ENCODE measurements at regions not wholly inside any gene's neighbourhood (a gene's known extent, or its start where the extent isn't known, plus 50 kb on each side); places are given as distances from the start of the nearest gene placed in this dataset.

GRCh38 chr2:136452528-136452927 lies 312.8 kb upstream of the THSD7B start:
- Histone ChIP-seq H3K9me3 (ENCODE audit: control insufficient read depth, low read depth, low read length) (no peaks in the 10 kb centered on the region), H3K27ac (ENCODE audit: control insufficient read depth, insufficient read depth, low read length) (no peak overlapping the region), H3K79me2 (ENCODE audit: control insufficient read depth, insufficient read depth, low read length) (no peaks in the 10 kb centered on the region), H3K4me3 (ENCODE audit: control insufficient read depth in 2 of 3, extremely low read depth in 1 of 3, insufficient read depth in 2 of 3, low read depth in 1 of 3, low read length in 3 of 3) (no peak overlapping the region), H3K4me2 (ENCODE audit: control insufficient read depth, extremely low read depth, insufficient read depth, low read depth, low read length) (no peak overlapping the region), H4K20me1 (ENCODE audit: control insufficient read depth, extremely low read depth, insufficient read depth, low read length) (no peaks in the 10 kb centered on the region), H3K9ac (ENCODE audit: control insufficient read depth, extremely low read depth, insufficient read depth, low read length) (no peak overlapping the region), H3K36me3 (ENCODE audit: control insufficient read depth in 2 of 2, extremely low read depth in 1 of 2, insufficient read depth in 2 of 2, low read length in 2 of 2) (no peaks in the 10 kb centered on the region), H3K27me3 (ENCODE audit: control insufficient read depth, extremely low read depth, insufficient read depth, low read length) (no peaks in the 10 kb centered on the region), H3K4me1 (ENCODE audit: control insufficient read depth, extremely low read depth, insufficient read depth, low read length) (no peaks in the 10 kb centered on the region), H3K9me1 (ENCODE audit: control insufficient read depth, extremely low read depth, insufficient read depth, low read length) (no peaks in the 10 kb centered on the region), H2AFZ (ENCODE audit: control insufficient read depth, low read length) (no peak overlapping the region)
- DNase-seq (ENCODE audit: low read depth, low spot score) (no peak), FAIRE-seq (no peak)
- TF ChIP-seq CTCF (optimal IDR thresholded peaks at IDR 0.05 in 1 of 3, IDR thresholded peaks at IDR 0.05 in 1 of 3, conservative IDR thresholded peaks at IDR 0.05 in 1 of 3; ENCODE audit: extremely low read depth in 1 of 3, insufficient read depth in 2 of 3, low read length in 3 of 3) (no peak), EZH2 (IDR thresholded peaks at IDR 0.05; ENCODE audit: low read length) (no peak)
- dilution Hi-C loops (cut with MboI; ENCODE audit: extremely low pct_ligation_motif_present, low sequenced_read_pairs), result no loop called here

- no peak for TF ChIP-seq CTCF (optimal IDR thresholded peaks at IDR 0.05 in 1 of 3, IDR thresholded peaks at IDR 0.05 in 1 of 3, conservative IDR thresholded peaks at IDR 0.05 in 1 of 3; ENCODE audit: extremely low read depth in 1 of 3, insufficient read depth in 2 of 3, low read length in 3 of 3)
- no peak for TF ChIP-seq EZH2 (IDR thresholded peaks at IDR 0.05; ENCODE audit: low read length)
- Histone ChIP-seq H3K27me3 (ENCODE audit: control insufficient read depth, extremely low read depth, insufficient read depth, low read length) (no peaks in the 10 kb centered on the region), H3K79me2 (ENCODE audit: control insufficient read depth, insufficient read depth, low read length) (no peaks in the 10 kb centered on the region), H3K4me1 (ENCODE audit: control insufficient read depth, extremely low read depth, insufficient read depth, low read length) (no peaks in the 10 kb centered on the region), H4K20me1 (ENCODE audit: control insufficient read depth, extremely low read depth, insufficient read depth, low read length) (no peaks in the 10 kb centered on the region), H3K9me1 (ENCODE audit: control insufficient read depth, extremely low read depth, insufficient read depth, low read length) (no peaks in the 10 kb centered on the region), H3K36me3 (ENCODE audit: control insufficient read depth in 2 of 2, extremely low read depth in 1 of 2, insufficient read depth in 2 of 2, low read length in 2 of 2) (no peaks in the 10 kb centered on the region), H3K27ac (ENCODE audit: control insufficient read depth, insufficient read depth, low read length) (no peak overlapping the region), H3K4me3 (ENCODE audit: control insufficient read depth in 2 of 3, extremely low read depth in 1 of 3, insufficient read depth in 2 of 3, low read depth in 1 of 3, low read length in 3 of 3) (no peak overlapping the region), H3K9me3 (ENCODE audit: control insufficient read depth, low read depth, low read length) (no peaks in the 10 kb centered on the region), H3K9ac (ENCODE audit: control insufficient read depth, extremely low read depth, insufficient read depth, low read length) (no peak overlapping the region), H3K4me2 (ENCODE audit: control insufficient read depth, extremely low read depth, insufficient read depth, low read depth, low read length) (no peak overlapping the region), H2AFZ (ENCODE audit: control insufficient read depth, low read length) (no peak overlapping the region)
- dilution Hi-C loops (cut with MboI; ENCODE audit: extremely low pct_ligation_motif_present, low sequenced_read_pairs), result no loop called here
- DNase-seq (ENCODE audit: low read depth, low spot score), result no peak
- FAIRE-seq, result no peak
Measured at GRCh38 chr2:136448986-136449780, 316.2 kb upstream of the THSD7B start.

All from keratinocyte (primary cell).